ENCODE measurements at regions not wholly inside any gene's neighbourhood (a gene's known extent, or its start where the extent isn't known, plus 50 kb on each side); places are given as distances from the start of the nearest gene placed in this dataset.

DNA sequence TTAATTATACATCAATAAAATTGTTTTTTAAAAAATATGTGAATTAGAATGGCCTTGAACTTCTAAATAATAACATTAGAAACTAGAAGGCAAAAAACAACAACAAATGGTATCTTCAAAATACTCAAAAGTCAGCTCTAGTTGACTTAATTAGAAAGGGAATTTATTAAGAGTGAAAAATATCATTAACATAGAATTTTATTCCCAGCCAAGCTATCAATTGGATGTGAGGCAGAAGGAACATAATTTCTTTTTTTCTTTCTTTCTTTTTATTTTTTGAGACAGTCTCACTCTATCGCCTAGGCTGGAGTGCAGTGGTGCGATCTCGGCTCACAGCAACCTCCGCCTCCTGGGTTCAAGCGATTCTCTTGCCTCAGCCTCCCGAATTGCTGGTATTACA is 51.2 kb upstream of the CAPZB start:
- intact Hi-C loops (cut with micrococcal nuclease; ENCODE audit: unreplicated experiment) = no loop called here
- BruUV-seq (replicated peaks) = no TSS peak
- Histone ChIP-seq H3K27ac (ENCODE audit: low read depth, low read length, poor library complexity, severe bottlenecking) (no peak overlapping the region), H3K36me3 (ENCODE audit: insufficient read depth, low read length, poor library complexity, severe bottlenecking) (no peaks in the 10 kb centered on the region), H3K27me3 (replicated peaks; ENCODE audit: insufficient read depth, low read depth, low read length, poor library complexity) (no peaks in the 10 kb centered on the region), H3K4me3 (ENCODE audit: low read depth, low read length, poor library complexity, severe bottlenecking) (no peak overlapping the region), H3K4me1 (ENCODE audit: insufficient read depth, low read length, poor library complexity, severe bottlenecking) (no peaks in the 10 kb centered on the region), H3K9me3 (ENCODE audit: low read depth, low read length, poor library complexity, severe bottlenecking) (no peaks in the 10 kb centered on the region)
- CTCF ChIA-PET = no interaction called here
- no peak for TF ChIP-seq EZH2 (IDR thresholded peaks at IDR 0.05; ENCODE audit: borderline replicate concordance, low read depth, low read length, poor library complexity, severe bottlenecking)
- TF ChIP-seq, protein P1, sequence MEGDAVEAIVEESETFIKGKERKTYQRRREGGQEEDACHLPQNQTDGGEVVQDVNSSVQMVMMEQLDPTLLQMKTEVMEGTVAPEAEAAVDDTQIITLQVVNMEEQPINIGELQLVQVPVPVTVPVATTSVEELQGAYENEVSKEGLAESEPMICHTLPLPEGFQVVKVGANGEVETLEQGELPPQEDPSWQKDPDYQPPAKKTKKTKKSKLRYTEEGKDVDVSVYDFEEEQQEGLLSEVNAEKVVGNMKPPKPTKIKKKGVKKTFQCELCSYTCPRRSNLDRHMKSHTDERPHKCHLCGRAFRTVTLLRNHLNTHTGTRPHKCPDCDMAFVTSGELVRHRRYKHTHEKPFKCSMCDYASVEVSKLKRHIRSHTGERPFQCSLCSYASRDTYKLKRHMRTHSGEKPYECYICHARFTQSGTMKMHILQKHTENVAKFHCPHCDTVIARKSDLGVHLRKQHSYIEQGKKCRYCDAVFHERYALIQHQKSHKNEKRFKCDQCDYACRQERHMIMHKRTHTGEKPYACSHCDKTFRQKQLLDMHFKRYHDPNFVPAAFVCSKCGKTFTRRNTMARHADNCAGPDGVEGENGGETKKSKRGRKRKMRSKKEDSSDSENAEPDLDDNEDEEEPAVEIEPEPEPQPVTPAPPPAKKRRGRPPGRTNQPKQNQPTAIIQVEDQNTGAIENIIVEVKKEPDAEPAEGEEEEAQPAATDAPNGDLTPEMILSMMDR (conservative IDR thresholded peaks at IDR 0.05; ENCODE audit: low read depth, low read length) = no peak
- POLR2A ChIA-PET (ENCODE audit: low non-redundant PET) = no interaction called here
- no peak for DNase-seq (ENCODE audit: low spot score)

DNA sequence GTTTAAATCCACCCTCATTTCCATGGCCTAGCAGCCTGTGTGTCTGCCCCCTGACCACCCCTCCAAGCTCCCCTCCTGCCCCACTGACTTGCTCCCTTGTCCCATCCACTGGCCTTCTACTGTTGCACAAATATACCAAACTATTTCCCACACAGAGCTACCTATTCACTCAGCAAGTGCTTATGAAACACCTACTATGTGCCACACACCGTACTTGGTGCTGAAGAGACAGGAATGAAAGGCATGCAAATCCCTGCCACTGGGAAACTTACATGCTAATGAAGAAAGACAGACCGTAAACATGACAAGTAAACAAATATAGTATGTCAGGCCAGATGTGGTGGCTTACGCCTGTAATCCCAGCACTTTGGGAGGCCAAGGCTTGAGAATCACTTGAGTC is 49.9 kb upstream of the CAPZB start:
- no TSS peak for BruUV-seq (replicated peaks)
- Histone ChIP-seq H3K4me1 (ENCODE audit: insufficient read depth, low read length, poor library complexity, severe bottlenecking) (no peaks in the 10 kb centered on the region), H3K9me3 (ENCODE audit: low read depth, low read length, poor library complexity, severe bottlenecking) (no peaks in the 10 kb centered on the region), H3K27me3 (replicated peaks; ENCODE audit: insufficient read depth, low read depth, low read length, poor library complexity) (no peaks in the 10 kb centered on the region), H3K36me3 (ENCODE audit: insufficient read depth, low read length, poor library complexity, severe bottlenecking) (no peaks in the 10 kb centered on the region), H3K4me3 (ENCODE audit: low read depth, low read length, poor library complexity, severe bottlenecking) (no peak overlapping the region), H3K27ac (ENCODE audit: low read depth, low read length, poor library complexity, severe bottlenecking) (no peak overlapping the region)
- DNase-seq (ENCODE audit: low spot score) = no peak
- CTCF ChIA-PET = no interaction called here
- POLR2A ChIA-PET (ENCODE audit: low non-redundant PET) = no interaction called here
- intact Hi-C loops (cut with micrococcal nuclease; ENCODE audit: unreplicated experiment) = no loop called here
- no peak for TF ChIP-seq EZH2 (IDR thresholded peaks at IDR 0.05; ENCODE audit: borderline replicate concordance, low read depth, low read length, poor library complexity, severe bottlenecking)
- TF ChIP-seq, protein P1 (conservative IDR thresholded peaks at IDR 0.05; ENCODE audit: low read depth, low read length) = no peak
